LHCN-M2 (cell line): ENCODE measurements at regions not wholly inside any gene's neighbourhood (a gene's known extent, or its start where the extent isn't known, plus 50 kb on each side); places are given as distances from the start of the nearest gene placed in this dataset.

ENCODE experiments used
- DNase-seq: peaks from one replicate; pipeline ENCODE4 v3.0.0-alpha.2; 2012; ENCODE audit warnings: low read depth

DNA sequence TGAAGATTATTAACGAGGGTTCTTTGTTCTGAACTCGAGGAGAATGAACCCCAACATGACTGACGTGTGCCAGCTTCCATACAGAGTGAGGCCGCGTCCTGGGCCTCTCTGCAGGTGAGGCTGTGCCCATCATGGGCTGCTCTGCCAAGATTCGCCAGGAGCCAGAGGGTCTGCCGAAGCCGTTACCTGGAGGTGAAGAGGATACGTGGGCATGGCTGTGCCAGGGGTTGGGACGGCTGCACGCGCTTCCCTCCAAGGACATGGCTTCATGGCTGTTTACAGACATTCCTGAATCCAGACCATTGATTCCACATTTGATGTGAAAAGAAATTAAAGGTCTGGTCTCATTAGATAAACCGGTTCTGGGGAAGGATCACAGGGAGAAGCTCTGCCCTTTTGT is 211.4 kb upstream of the SALL3 start:
- DNase-seq, result no peak

DNA sequence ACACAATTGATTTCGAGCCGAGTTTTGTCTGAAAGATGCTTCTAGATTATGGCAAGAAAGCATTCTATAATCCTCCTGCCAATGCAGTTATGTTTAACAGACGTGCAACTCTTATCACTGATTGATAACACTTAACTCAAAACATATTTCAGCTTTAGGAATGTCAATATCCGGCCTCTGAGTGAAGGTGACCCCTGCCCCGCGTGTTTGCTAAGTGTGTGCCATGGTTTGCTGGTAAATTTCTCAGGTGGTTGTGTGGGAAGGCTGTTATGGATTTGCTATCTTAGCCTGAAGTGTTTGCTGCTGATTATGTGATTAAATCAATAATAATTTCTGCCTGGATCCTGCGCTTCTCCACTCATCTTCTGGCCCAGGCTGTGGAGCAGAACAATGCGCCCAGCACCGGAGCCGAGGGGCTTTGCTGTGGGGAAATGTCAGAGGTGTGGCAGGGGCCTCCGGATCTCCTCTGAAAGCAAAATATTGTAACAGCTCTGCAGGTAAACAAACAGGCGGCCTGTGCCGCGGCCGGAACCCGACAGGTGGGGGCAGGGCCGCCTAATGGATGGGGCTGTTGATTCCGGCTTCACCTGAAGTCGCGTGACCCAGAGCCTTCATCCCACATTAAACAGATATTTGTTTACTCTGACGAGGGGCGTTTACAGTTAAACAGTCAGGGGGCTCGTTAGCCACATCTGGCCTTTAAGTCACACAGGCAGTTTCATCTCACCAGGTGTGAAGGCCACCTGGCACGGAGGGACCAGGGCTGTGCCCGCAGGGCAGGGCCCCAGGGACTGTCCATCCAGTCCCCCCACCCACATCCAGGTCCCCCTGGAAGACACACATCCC is 210.7 kb upstream of the SALL3 start:
- DNase-seq, result no peak

DNA sequence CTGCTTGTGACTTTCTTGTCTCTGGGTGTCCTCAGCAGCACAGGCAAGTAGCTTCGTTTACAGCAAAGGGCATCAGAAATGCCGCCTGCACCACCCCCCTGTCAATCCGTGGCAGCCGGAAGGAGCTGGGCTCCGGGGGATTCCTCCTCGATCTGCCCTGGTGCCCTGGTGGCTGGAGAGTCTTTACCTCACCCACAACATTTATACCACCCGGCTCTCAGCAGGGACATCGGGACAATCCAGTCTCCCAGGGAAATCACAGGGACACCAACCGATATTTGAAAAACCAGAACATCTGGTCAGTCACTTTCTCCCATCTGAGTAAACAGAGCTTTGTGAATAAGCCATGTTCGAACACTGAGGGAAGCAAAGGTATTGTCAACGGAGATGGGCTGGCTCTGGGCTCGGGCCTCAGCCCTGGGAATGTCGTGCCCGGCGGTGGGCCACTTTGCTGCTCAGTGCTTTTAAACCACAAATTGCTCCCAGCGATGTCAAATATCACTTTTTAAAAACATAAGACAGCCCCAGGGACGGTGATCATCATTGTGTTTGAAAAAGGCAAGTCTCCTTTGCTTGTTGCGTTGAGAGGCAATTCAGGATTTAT is 210.0 kb upstream of the SALL3 start:
- no peak for DNase-seq

DNA sequence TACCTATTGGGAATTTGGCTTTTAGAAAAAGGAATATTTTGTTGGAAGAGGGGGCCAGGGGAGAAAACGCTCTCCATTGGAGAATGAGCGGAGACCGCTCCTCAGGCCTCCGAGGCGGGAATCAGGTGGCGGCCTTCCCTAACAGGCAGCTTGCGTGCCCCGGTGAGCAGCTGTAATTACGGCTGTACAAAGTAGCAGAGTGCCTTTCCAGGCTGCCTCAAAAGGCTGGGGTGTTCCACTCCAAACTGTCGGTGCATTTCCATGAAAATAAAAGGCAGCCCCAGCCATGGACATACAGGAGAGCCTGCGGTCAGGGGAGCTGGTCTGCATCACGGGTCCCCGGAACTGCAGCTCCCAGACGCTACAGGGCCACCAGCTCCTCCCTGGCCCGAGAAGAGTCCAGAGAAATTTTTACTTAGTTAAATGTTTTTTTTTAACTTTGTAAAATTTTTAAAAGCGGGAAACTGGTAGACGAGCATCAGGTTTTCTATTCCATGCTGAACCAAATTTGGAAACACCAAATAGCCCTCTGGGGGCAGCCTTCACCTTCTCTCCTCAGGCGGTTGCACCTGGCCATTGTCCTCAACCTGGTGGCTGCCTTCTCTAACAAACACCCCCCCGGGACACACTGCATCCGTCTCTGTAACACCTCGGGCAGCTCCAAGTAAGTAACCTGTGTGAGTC is 209.3 kb upstream of the SALL3 start:
- no peak for DNase-seq

DNA sequence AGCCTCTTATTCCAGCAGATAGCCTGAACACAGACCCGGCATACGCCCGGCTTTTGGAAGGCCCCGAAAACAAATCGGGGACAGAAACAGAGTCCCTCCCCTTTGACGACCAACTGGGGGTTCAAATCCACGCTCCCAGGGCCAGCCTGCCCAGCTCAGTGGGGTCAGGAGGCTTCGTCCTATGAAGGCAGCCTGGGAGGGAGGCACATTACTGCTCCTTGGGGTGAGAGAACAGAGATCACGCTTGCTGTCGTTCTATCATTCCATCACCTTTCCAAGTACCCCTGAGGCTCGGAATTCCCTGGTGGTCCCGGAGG is 208.8 kb upstream of the SALL3 start:
- DNase-seq, result no peak

DNA sequence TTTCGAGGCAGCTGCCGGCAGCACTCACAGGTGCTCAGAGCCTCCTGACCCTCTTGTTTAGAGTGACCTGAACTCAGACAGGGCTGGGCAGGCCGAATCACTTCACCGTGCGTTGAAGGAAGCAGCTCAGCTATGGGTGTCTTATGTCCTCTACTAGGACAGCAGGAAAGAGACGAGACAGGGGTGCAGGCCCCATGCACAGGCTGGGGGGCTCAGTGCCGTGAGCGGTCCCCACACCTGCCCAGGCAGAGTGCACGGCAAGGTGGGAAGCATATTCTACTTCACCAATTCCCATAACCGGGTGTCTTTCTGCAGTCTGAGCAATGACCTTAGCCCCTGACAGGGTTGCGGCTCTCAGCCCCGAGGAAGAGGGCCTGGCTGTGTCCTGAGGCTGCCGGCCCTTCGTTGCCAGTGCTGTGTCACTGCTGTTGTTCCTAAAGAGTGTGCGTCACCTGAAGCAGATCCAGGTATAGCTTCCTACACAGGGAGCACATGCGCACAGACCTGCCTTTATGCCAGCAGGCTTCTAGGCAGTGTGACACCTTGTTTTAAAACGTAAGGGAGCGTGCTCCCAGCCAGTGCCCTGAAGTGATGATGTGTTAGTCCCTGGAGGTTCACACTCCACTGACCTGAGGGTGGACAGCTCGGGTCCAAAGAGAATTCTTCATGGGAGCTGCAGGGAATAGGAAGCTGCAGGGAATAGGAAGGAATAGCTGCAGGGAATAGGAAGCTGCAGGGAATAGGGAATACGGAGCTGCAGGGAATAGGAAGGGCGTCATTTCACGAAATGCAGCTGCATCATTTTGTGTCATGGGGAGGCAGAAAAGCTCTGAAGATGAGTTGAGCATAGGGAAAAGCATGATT is 207.9 kb upstream of the SALL3 start:
- DNase-seq, result no peak

DNA sequence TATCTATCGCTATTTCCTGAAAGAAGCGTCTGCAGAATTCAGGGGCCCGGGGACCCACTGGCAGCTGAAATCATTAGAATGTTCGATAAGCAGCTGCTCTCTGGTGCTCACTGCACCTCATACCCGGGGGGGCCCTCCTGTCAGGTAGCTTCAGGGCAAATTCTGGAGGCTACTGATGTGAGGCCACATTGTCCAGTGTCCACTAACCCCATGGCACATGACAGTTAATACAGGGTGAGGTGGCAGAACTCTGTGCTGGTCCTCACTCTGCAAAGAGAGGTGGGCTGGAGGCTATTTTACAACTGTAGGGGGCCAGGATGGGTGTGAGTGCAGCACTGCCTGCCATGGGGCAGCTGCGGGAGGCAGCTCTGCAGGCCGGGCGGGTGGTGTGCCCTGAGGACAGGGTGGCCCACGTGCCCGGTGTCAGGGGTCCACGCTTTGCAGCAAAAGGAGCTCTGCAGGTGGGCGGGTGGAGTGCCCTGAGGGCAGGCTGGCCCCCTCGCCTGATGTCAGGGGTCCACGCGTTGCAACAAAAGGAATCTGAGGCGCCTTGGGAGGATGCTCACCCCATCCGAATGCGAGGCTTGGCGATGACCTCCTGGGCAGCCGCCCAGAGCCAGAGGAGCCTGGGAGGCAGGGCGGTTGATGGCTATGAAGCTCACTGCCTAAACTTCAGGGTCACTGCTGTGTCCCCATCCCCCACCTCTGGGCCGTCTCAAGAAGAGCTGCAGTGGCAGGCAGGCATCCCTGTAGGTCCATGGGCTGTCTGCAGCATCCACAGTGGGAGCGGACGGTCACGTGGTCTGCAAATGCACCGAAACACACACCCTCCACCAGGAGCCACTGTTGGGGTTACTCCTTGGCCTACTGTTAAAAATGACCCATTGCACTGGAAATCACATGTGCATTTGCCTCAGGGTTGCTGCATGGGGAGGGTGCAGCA is 207.0 kb upstream of the SALL3 start:
- no peak for DNase-seq

DNA sequence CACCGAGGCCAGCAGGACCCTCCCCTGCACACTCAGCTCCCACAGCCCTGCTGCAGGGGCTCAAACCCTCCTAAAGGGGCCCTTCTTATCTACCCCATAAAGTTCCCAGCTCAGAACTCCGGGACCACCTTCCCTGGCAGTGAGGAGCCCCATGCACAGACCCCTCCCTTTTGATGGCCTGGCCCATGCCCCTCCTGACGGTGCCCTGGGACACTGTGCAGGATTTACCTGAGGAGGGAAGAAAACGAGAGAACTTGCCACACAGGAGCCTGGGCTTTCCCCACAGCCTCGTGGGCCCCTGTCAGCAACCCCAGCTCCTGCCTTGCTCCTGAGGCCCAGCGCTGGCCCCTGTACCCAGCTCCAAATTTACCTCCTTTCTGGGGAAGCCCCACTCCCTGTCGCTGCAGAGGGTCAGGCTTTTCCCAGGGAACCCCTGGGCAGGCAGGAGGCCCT is 206.3 kb upstream of the SALL3 start:
- DNase-seq, result no peak

DNA sequence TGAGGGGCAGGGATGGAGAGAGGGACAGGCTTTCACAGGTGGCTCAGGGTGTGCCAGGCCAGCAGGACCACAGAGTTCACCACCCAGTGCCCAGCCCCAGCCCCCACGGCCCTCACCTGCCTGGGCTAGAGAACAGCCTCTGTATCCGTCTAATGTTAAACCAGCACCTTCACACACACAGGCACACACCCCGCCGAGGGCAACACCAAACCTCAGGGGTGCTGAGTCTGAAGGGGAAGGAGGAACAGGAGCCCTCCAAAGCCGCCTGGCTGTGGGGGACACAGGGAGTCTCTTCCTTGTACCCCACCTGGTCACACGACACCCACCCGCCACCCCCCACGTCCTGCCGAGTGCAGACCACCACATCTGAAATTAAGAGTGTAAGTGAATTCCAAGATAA is 205.8 kb upstream of the SALL3 start:
- no peak for DNase-seq

DNA sequence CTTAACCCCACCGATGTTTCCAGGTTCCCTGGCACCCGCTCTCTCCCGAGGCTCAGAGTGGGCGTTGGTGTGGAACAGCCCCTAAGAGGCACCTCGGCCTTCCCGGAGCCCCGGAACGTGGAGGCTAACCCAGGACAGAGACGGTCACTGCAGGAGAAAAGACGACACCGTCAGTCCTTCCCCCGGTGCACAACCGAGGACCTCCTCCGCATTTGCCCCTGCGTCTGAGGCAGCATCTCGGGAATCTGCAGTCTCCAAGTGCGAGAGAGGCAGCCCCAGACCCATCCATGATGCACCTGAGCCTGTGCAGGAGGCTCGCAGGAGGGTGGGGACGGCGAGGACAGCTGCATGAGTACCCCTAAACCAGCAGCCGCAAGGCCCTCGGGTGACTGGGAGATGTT is 204.9 kb upstream of the SALL3 start:
- DNase-seq, result no peak

DNA sequence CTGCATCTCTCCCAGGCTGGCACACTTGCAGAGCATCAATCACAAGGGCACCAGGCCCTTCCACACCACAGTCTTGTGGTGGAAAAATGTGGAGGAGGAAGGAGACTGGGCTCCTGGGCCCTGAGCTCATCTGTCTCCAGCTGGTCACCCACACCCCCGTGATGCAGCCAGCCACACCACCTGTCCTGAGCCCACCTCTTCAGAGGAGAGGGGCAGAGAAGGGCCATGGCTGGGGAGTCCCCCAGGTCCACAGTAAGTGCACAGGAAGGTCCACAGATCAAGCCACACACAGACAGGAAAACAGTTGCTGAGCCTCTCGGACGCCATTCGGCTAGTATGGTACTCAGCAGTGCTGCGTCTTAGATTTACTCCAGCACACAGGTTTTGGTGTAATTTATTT is 203.5 kb upstream of the SALL3 start:
- DNase-seq, result no peak

DNA sequence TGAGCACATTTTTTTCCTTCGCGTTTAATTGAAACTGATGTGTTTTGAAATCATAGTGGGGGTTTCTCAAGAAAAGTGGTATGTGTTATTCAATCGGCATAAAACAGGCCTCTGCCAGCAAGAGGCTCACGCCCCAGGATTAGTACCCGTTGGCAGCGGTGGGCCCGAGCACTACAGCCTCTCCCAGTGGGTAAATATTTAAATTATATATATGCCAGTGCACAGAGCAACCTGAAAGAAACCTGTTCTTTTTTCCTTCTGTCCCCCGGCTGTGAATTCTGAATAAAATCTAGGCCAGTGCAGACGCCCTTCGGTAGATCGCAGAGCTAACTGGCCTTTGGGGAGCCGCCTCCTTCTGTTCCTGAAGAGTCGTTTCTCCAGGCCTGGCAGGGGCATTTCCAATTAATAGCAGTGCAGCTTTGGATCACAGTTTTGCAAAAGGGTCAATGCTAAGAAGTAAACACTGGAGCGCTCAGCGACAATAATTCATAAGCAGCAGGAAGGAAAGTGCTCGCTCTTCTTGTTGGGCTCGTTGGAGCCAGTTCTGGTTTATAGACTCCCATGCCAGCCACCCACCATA is 202.8 kb upstream of the SALL3 start:
- DNase-seq, result no peak

DNA sequence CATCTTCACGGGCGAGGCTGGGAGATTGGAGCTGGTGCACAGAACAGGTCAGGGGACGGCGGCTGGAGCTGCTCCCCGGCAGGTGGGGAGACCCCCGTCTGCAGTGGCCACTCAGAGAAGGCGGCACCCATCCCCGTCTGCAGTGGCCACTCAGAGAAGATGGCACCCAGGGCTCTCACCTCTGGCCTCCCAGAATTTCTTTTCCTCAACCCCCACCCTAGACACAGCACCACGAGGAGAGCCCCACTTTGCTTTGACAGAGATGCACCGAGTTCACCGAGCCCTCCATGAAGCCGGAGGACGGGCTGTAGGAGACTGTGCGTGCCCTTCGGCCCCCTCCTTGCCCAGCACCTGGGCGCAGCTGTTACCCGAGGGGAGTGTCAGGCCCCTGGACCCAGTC is 201.6 kb upstream of the SALL3 start:
- DNase-seq, result no peak

DNA sequence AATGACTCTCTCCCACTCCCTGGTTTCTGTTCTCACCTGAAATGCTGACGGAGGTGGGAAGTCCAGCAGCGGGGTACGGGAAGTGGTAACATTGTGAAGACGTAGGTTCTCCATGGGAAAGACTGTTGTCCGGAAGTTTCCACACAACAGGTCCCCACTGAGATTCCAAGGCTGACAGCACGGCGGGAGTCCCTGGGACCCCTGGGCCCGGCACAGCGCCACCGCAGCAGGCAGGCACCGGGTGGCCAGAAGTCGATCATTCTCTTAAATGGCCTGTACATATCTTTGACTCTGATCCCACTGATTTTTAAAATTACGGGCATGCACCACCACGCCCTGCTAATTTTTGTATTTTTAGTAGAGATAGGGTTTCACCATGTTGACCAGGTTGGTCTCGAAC is 201.0 kb upstream of the SALL3 start:
- DNase-seq, result no peak

DNA sequence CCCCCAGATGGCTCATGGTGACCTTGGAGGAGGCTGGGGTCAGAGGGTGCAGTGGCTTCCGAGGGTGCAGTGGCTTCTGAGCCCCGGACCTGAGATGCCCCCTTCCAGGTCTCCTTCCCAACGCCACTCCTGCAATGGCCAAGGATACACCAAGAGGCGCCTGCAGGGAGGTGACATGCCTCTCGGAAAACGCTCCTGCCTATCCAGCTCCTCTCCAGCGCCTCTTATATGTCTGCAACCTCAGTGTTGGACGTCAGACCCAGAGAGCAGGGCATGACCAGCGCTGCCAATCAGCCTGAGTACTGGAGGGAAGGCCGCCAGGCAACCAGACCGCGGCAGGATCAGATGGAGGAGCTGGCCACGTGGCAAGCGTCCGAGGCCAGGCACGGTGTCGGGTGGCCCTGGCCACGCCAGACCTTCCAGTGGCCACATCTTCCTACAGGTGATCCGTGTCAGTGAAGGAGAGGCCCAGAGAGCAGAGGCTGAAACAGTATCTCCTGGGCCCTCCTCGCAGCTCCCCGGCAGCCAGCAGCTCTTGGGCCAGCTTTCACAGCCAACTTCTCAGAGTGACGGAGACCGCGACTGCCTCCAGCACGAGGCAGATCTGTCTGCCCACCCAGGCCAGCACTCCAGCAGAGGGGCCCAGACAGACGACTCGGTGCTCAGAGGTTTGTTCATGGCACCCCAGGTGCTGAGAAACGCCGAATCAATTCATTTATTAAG is 199.5 kb upstream of the SALL3 start:
- DNase-seq, result no peak

DNA sequence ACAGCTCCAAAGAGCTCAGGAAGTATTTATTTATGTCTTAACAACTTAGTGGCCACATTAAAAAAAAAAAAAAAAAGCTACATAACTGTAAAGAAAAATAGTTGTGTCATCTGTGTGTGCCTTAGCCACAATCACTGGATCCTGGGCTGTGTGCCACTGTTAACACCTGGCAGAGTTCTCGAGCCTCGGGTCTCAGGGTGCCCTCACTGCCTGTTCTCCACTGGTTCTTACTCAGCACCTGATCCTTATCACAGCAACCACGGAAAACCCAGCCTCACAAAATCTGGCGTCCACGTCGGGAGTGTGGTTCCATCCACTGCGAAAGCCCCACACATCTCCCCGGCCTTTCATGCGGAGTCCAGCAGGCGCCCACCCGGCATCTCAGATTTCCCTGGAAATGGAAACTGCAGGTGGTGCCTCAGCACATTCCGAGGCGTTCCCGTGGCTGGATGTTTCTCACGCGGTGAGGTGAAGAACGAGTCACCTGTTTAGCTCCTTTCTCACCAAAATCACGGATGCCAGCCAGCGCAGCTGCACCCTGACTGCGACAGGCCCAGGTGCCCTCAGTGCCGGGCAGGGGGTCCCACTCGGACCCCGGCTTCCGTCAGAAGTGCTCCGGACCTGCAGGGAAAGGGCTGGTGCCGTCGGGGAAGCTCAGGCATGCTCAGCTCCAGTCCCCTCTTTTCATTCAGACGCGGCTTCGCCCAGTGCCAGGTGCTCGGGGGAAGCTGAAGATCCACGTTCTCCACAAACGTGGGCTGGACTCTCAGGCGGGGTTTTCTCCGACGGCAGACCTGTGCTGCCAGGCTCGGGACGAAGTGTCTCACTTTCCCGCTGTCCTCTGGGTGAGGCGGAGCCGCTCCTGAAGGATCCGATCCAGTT is 198.7 kb upstream of the SALL3 start:
- no peak for DNase-seq

DNA sequence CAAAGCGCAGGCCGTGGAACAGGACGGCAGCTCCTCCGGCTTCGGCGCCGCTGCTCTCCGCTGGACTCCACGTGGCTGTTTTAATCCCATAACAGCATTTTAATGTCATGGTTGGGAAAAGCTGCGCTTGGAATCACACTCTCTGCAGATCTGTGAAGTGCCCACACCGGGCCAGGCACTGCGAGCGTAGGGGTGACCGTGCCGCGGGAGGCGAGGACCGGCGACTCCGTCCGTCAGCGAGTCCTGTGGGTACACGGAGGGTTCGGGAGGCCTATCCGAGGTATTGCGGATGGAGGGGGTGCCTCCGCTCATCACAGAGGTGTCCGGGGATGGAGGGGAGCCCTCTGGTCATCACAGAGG is 198.0 kb upstream of the SALL3 start:
- no peak for DNase-seq

DNA sequence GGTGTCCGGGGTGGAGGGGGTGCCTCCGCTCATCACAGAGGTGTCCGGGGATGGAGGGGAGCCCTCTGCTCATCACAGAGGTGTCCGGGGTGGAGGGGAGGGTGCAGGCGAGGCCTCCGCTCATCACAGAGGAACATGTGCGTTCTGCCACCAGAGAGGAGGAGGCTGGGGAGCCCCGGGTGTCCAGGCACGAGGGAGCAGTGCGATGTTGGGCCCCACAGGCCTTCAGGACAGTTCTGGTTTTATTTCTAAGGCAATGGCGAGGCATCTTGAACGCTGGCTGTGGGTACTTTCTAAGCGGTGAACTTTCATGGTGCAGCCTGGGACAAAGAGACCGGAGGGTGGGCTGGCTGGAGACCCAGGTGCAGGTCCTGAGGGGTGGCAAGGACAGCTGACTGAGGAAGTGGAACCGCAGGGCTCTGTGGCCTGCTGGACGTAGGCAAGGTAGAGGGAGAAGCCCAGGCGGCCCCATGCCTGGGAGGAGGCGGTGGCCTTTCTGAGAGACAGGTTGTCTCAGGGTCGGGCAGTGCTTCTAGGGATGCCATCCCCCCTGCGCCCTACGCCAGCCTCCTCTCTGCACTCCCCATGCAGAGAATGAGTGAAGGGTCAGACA is 196.6 kb upstream of the SALL3 start:
- no peak for DNase-seq
